ENCODE measurements at regions not wholly inside any gene's neighbourhood (a gene's known extent, or its start where the extent isn't known, plus 50 kb on each side); places are given as distances from the start of the nearest gene placed in this dataset.
"Not testable (repeated sequence)": the region's sequence is repeated elsewhere in the genome, so short reads cannot be mapped to it uniquely, and the experiment has no call there.

DNA sequence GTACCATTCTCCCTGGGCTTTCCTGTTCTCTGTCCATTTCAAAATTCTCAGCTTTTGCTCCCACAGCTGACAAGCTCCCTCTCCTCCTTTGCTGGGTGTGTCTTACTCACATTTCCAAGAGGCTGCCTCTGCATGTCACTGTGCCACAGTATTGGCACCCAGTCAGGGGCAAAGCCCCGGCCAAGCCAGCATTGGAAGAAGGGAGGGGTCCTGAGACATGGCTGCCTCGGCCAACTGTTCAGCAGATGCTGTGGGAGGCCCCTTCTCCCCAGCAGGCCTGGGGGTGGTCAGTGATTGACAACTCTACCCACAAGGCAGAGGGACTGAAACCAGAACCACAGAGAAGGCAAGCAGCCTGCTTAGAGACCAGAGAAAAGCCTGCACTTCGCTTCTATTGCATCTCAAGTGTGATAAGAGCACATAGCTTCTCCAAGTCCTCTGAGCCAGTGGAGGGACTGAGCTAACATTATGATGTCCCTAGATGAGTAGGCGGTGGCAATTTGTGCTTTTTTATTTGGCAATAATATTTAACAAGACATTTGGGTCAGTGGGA is 294.1 kb downstream of the SIPA1L2 start:
- DNase-seq: no peak

DNA sequence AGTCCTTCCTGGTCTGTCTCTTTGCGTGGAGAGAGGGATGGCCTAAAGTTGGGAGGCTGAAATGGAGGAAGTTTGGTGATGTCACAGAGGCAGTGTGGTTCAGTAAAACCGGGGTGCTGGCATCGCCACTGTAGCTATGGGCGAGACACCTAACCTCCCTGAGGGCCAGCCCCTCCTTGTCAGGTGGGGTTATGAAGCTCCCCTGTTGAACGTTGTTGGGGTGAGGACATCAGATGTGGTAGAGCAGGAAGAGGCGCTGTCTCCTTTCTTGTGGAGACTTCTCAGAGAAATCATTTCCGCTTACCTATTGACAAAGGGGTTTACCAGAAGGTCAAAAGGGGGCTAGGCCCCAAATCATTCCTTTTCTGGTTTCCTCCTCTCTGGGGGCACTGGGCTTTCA is 294.7 kb downstream of the SIPA1L2 start:
- no peak for DNase-seq

DNA sequence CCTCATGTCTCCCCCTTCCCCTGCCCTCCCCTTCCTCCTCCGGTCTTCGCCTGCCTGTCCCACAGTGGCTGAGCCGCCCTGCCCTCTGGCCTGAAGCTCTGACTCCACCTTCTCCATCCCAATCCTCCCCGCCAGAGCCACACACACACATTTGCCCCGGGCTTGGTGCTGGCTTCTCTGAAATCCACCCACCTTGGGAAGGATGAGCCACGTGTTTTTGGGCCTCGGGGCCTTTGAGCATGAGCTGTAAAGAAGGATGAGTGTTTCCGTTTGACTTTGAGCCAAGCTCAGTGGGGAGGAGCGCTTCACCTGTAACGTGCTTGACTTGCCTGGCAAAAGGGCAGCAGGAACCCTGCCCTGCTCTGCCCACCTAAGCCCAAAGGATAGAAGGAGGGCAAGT is 295.1 kb downstream of the SIPA1L2 start:
- no peak for DNase-seq

DNA sequence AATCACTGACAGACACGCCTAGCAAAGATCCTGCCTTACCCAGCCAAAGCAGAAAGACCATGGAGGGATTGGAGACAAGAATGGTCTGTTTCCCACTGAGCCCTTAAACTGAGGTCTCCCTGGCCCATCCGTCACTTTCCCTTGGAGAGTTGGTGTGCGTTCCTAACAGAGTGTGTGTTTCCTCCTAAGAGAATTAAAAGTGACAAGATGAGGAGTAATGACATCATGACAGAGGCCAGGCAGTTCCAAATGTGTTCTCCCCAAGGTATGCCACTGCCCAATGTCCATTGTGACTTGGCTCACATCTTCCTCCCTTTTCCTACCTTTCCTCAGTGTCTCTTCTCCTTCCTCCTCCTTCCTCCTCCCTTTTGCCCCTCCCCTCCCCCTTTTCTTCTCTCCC is 295.7 kb downstream of the SIPA1L2 start:
- DNase-seq: no peak

DNA sequence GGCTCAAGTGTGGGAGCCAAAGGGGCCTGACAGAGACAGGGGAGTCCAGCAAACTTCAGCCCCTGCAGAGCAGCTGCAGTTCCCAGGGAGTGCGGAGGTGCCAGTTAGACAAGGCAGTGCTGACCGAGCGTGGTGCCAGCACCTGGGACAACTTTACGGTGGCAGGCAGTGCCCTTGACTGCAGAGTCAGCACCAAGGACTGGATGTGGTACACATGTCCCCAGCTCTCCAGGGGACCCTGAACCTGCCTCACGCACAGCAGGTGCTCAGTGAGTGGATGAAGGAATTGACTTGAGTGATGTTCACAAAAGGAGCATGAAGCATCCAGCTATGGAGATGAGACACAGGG is 296.5 kb downstream of the SIPA1L2 start:
- DNase-seq: no peak

DNA sequence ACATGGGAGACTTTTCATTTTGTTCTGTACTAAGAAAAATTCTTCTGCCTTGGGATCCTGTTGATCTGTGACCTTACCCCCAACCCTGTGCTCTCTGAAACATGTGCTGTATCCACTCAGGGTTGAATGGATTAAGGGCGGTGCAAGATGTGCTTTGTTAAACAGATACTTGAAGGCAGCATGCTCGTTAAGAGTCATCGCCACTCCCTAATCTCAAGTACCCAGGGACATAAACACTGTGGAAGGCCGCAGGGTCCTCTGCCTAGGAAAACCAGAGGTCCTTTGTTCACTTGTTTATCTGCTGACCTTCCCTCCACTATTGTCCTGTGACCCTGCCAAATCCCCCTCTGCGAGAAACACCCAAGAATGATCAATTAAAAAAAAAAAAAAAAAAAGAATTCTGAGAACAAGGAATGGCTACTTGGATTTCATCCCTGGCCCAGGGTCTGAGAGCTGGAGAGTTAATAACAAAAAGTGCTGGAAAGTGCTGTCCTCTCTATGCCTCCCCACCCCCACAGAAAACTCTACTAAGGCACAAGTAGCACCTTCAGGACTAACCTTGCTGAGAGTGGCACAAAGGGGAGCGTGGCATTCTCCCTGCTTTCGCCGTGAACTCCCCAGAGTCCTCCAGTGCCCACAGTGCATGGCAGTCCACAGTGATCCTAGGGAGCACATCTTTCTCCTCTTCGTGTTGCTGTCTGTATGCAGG is 297.1 kb downstream of the SIPA1L2 start:
- DNase-seq: not testable (repeated sequence)

DNA sequence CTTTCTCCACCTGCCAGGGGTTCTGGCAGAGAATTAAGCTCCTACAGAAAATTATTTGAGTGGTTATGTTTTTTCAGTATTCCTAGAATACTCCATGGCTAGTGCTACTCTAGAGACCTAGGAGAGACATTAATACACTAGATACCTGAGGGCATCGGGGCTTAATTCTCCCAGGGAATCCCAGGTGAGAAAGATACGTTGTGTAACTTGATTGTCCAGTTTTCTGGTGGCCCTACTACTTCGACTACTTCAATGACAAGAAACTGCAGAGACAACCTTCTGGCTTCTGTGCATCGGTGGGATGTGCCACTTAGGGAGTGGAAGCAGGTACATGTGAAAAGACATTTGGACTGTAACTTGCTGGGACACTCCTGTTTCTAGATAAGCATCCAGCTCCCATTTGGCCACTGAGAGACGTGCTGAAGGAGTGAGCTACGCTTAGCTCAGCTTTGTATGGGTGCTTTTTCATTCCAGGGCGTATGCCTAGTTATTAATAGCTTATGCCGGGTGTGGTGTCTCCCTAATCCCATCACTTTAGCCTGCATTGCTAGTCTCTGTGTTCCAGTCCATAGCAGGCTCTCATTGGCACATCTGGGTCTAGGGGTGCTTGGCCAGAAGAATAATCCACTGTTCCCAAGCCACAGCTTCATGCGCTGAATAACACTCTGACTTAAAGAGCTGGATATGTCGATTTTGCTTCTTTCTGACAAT is 300.7 kb downstream of the SIPA1L2 start:
- no peak for DNase-seq

DNA sequence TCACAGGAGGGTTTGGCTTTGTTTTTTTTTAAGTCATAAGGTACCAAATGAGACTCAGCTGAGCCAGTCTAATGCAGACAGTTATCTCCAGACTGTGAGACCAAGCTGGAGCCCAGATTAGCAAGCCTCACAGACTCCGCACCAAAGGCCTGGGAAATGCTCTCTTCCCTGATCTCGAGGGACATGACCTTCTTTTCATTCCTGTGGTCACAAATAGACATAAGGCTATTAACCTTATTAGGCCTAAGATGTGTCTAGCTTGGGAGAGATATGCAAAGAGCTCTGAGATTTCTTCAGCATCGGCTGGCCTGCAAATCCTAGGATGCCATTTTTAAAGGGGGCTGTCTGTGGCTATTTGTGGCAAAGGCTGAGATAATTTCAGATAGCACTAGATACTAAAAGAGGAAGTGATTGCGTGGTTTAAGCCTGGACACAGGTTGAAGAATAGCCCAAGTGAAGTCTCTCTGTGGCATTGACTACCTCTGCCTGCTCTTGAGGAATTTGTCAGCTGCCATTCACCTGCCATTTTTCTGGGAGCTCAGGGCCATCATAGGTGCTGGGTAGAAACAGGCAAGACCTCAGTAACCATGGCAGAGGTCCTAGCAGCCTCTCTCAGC is 301.3 kb downstream of the SIPA1L2 start:
- DNase-seq: no peak

DNA sequence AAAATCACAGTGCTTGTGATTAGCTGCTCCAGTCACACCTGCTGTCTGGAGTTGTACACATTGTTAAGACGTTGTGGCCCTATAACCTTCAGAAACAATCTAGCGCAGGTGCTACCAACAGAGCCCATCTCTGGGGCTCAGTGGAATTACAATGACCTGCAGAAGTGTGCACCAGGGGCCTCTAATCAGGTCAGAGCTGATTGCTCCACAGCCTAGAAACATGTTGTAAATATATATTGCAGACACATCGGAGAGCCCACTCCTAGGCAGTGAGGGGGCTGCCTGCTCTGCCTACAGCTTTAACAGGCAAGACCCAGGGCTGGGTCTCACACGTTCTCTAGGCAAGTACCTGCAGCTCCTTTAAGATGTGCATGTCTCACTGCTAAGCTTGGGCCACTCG is 302.0 kb downstream of the SIPA1L2 start:
- DNase-seq: no peak

DNA sequence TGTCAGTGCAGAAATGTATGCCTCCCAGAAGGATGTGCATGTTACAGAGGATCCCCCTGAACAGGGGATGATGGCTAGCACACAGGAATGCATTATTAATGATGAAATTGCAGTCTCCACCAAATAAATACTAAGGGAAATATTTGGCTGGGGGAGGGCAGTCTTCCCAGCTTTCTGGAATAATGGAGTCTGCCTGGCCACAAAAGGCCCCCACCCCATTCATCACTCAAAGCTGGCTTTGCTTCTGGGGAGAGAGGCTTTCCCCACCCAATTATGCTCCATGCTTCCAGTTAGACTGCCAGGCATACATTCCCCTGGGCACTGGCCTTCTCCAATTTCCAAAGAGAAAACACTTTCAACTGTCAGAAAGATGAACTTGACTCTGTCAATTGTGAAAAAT is 302.7 kb downstream of the SIPA1L2 start:
- DNase-seq: no peak

DNA sequence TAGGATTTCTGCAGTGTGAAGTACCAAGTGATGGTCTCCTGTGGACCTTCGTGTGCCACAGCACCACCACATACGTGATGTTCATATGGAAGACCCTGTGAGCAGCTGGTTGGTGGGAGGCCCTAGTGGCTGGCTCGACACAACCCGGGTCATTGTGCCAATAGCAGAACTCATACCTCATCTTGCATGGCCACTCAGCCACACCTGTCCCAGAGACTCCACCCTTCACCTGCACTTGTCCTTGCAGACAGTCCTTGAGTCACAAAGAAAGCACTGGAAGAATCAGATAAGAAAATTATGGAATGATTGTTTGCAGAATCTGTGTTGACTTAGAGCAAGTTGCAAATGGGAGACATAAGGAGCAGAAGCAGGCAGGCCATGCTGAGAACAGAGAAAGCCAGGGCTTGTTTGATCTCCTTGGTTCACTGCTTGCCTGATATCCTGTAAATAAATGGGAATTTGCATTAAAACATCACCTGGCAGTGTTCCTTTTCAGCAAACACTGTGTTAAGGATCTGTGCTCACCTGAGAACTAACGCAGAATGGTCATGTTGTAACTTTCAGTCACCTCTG is 307.7 kb downstream of the SIPA1L2 start:
- no peak for DNase-seq

DNA sequence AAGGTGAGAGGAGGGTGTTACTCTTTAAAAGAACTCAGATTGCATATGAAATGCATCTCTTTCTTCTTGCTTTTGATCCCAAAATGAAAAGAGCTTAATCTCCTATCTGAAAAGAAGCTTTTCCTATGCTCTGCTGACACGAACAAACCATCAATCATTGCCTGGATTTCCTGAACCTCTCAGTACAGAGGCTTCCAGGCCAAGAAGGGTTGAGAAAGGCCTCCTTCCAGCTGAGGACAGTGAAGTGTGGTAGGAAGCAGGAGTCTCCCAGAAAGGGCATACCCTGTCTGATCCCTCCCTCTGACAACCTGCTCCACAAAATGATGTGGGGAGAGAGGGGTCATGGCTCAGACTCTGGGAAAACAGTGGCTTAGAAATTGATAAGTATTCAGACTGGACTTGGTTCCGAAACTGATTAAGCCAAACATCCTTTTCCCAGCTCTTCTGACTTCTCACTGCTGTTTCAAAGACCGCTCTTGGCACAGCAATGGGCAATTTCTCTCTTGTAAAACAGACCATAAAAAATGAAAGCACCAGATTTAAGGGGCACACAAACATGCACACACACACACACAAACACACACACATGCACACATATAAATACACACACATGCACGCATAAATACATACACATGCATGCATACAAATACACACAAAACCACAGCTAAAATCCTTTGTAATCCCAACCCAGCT is 310.3 kb downstream of the SIPA1L2 start:
- no peak for DNase-seq

DNA sequence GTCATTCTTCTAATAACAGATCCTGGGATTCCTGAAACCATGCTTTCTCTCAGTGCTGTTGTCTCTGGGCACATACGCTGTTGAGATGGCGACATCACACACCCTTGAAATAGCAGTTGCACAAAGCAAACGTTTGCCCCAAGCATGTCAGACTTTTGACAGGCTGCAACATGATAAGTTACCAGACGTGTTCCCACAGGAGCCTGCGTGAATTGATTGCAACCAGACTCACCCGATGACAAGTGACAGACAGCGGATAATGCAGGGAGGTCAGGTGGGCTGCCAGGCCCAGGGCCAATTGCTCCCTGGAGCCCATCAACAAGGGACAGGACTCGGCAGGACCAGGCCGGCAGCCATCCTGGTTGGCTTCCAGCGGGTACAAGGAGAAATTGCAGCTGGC is 310.9 kb downstream of the SIPA1L2 start:
- no peak for DNase-seq

DNA sequence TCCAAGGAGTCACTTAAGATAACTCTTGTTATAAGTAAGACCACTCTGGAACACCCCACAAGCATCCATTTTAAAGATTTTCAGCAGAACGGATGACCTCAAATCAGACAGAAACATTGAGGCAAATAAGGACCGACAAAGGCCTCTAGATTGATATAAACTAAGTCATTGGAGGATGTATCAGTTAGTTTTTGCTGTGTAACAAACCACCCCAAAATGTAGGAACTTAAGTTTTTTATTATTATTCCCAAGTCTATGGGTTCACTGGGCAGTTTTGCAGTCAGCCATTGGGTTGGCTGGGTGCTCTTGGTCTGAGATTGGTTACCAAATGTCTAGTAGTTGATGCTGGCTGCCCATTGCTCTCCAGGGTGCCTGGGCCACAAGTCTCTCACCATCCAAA is 311.8 kb downstream of the SIPA1L2 start:
- DNase-seq: no peak

DNA sequence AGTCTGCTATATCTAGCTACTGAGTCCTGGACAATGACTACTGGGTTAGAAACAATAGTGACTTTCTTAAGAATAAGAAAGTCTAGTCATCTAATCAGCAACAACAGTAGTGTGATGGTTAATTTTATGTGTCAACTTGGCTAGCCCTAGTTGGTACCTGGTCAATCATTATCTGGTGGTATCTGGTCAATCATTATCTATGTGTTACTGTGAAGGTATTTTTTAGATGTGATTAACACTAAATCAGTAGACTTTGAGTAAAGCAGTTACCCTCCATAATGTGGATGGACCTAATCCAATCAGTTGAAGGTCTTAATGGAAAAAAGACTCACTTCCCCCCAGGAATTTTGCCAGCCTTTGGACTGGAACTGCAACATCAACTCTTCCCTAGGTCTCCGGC is 312.6 kb downstream of the SIPA1L2 start:
- no peak for DNase-seq

DNA sequence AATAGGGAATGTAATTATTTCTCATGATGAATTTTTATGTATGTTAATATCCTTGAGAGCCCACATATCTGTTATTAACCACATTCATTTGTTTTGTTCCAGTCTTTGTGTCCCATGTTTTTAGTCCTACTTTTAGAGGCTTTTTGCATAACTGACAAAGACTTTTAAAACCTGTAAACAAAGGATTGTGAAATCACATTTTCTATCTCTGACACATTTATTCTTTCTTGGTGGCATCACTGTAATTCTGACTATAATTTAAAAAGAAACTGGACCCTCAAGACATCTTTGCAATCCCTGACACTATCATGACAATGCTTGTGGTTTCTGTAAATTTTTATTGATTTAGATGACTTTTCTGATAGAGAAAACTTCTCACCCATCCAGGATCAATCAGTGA is 313.1 kb downstream of the SIPA1L2 start:
- DNase-seq: no peak

DNA sequence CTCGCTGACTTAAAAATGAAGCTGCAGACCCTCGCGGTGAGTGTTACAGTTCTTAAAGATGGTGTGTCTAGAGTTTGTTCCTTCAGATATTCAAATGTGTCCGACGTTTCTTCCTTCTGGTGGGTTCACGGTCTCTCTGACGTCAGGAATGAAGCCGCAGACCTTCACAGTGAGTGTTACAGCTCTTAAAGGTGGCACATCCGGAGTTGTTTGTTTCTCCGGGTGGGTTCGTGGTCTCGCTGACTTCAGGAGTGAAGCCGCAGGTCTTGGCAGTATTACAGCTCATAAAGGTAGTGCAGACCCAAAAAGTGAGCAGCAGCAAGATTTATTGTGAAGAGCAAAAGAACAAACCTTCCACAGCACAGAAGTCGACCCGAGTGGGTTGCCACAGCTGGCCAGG is 316.1 kb downstream of the SIPA1L2 start:
- DNase-seq: not testable (repeated sequence)

DNA sequence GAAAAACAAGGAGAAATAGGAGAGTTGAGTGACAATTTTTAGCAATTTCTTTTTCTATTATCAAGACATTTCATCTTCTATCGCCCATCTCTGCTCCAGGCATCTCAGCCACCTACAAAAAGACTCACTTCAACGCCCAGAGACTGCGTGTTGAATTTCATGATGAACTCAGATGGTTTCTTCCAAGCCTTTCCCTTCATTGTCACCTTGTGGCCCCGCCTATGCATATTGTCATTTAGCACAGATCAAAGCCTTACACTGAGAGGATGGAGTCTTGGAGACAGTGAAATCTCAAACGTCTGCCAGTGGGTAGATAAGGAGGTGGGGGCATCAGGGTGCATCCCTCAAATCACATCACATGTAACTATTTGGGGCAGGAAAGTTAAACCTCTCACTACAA is 319.4 kb downstream of the SIPA1L2 start:
- no peak for DNase-seq

DNA sequence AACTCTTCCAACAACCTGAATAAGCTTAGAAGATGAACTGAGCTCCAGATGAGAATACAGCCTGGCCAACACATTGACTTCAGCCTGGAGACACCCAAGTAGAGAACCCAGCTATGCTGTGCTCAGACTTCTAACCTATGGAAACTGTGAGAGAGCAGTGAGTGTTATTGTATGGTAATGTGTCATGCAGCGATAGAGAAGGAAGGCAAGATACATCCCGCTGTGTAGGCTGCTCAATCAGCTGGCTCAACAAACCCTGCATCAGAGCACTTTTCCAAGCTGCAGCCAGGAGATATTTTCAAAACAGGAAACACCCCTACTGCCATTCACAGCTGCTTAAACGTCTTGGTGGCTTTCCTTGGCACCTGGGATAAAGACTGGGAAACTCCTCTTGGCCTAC is 321.3 kb downstream of the SIPA1L2 start:
- DNase-seq: no peak

DNA sequence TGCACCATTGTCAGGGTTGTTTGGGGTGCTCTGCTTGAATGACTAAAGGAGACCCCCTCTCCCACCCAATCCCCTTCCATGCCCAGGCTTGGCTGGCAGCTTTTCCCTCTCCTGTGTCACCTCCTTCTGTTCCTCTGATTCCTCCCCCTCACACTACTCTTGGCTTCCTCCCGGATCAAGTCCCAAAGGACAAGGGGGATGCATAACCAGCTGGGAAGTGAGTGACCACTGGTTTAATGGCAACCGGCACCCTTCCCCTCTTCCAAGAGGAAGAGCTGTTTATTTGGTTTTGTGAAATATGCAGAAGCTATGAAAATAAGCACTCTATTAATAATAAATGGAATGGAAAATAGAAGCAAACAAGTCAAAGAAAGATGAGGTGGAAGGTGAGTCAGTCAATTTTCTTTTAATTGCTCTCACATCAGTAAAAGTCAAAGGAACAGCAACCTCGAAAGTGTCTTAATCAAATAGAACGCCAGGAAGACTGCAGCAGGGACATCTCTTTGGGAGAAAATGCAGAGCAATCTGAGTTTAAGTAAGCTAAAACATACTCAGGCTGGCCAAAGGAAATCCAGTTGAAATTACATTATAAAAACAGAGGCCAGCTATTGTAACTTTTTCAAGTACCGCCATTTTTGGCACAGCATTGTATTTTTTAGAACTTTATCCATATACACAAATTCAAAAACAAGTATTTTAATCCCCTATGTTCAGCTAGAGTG is 322.5 kb downstream of the SIPA1L2 start:
- no peak for DNase-seq

DNA sequence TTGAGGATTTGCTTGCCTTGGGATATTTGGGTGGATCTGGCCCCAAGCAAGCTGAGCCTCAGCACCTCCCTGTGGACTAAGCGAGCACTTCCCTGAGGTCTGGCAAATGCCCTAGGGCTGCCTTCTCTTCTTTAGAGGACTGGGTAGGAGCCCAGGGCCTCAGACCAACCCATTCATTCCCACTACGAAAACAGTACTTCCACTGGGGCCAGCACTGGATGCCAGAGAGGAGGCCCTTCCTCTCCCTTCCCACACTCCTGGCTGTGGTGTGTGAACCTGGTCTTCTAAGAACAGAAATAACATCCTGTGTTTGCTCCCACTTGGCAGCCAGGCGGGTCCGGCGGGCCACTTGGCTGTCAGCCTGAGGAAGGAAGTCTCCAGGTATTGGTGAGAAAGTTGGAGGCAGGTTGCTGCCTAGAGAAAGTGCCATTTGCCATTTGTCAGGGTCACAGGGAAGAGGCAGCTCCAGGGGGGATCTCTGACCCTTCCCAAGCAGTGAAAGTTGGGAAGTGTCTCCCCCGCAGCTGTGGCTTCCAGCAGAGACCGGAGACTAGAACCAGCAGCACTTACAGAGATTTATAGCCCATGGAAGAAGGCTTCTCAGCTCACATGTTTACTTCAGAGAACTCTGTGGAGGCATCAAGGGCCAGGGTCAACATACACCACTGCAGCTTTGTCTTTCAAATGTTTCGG is 323.5 kb downstream of the SIPA1L2 start:
- DNase-seq: no peak

DNA sequence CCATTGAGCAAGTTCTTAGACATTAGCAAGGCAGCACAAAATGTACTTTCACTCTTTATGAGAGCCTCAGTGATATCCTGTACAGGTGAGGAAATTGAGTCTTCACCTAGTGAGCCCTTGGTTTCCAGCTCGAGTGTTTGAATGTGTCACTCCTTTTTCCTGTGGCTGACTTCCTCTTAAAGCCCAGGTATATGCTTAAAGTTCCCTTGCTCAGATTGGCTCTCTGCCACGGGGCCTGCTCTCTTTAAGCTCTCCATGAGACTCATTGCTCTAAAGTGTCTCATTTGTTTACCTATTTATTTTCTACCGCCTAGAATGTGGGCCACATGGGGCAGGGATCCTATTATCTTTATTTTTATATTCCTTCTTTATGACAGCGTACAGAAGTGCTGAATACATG is 324.9 kb downstream of the SIPA1L2 start:
- DNase-seq: no peak

Data from amniotic stem cell (primary cell).